Tibial artery (tissue), 4 donors: ENCODE measurements at regions not wholly inside any gene's neighbourhood (a gene's known extent, or its start where the extent isn't known, plus 50 kb on each side); places are given as distances from the start of the nearest gene placed in this dataset.

Experiments used
- DNase-seq, 2 donors: peaks; one replicate each; pipeline ENCODE4 v3.0.0-alpha.2; 2019
- H3K27ac ChIP-seq, 2 donors: fragments of 200-600 bp; sonication (generic) in 1 of 2; 1 replicate in 1 of 2; 2 replicates in 1 of 2; pipeline ENCODE4 v1.5.1; 2018 to 2019; ENCODE audit warnings: mild to moderate bottlenecking in 1 of 2
- H3K27me3 ChIP-seq, 2 donors: fragments of 200-600 bp; sonication (generic) in 1 of 2; one replicate each; pipeline versions ENCODE4 v1.5.1 to v1.6.0; 2016 to 2019
- H3K36me3 ChIP-seq, 3 donors: fragments of 200-600 bp; sonication (generic) in 2 of 3; one replicate each; pipeline ENCODE4 v1.5.1; 2016 to 2019; ENCODE audit warnings: mild to moderate bottlenecking in 2 of 3
- H3K4me1 ChIP-seq, 4 donors: fragments of 200-600 bp; sonication (generic) in 2 of 4; 1 replicate in 3 of 4; 2 replicates in 1 of 4; pipeline ENCODE4 v1.5.1; 2016 to 2019
- H3K4me3 ChIP-seq, 2 donors: fragments of 200-600 bp; sonication (generic) in 1 of 2; 1 replicate in 1 of 2; 2 replicates in 1 of 2; pipeline ENCODE4 v1.5.1; 2018 to 2019; ENCODE audit warnings: mild to moderate bottlenecking in 2 of 2
- H3K9me3 ChIP-seq, 3 donors: fragments of 200-600 bp; sonication (generic) in 1 of 3; one replicate each; pipeline ENCODE4 v1.5.1; 2016 to 2019
- CTCF ChIP-seq, 2 experiments: fragments of 200-600 bp in 1 of 2; fragments of 450-650 bp in 1 of 2; IDR thresholded peaks; one replicate each; pipeline ENCODE4 v1.5.1; 2017 to 2019; ENCODE audit warnings: antibody characterized with exemption in 2 of 2, mild to moderate bottlenecking in 1 of 2, moderate library complexity in 1 of 2
- intact Hi-C: fragments of 100-400 bp; cut with DNase I; formaldehyde crosslinking; loops from one replicate; pipeline ENCODE4 v1.15.0; 2023; ENCODE audit warnings: low total_unique reads

- no peak overlapping the region for H3K27ac ChIP-seq
- H3K4me1 ChIP-seq: no peaks in the 10 kb centered on the region
- H3K4me3 ChIP-seq: no peak overlapping the region
- no peaks in the 10 kb centered on the region for H3K27me3 ChIP-seq
- H3K36me3 ChIP-seq: no peaks in the 10 kb centered on the region
- H3K9me3 ChIP-seq: no peaks in the 10 kb centered on the region
- DNase-seq: no peak
- intact Hi-C loops: no loop called here
- no peak for TF ChIP-seq CTCF (IDR thresholded peaks at IDR 0.05)
Measured at GRCh38 chr6:11297376-11297729, 64.9 kb upstream of the NEDD9 start.

GRCh38 chr6:11296449-11297375 is 64.2 kb upstream of the NEDD9 start:
- Histone ChIP-seq H3K4me3 (no peak overlapping the region), H3K4me1 (no peaks in the 10 kb centered on the region), H3K27ac (no peak overlapping the region), H3K36me3 (no peaks in the 10 kb centered on the region), H3K9me3 (no peaks in the 10 kb centered on the region), H3K27me3 (no peaks in the 10 kb centered on the region)
- DNase-seq: no peak
- intact Hi-C loops: no loop called here
- no peak for TF ChIP-seq CTCF (IDR thresholded peaks at IDR 0.05)

- Histone ChIP-seq H3K27ac (no peak overlapping the region), H3K4me3 (no peak overlapping the region), H3K4me1 (no peaks in the 10 kb centered on the region), H3K27me3 (no peaks in the 10 kb centered on the region), H3K9me3 (no peaks in the 10 kb centered on the region), H3K36me3 (no peaks in the 10 kb centered on the region)
- intact Hi-C loops: no loop called here
- DNase-seq: no peak
- TF ChIP-seq CTCF (IDR thresholded peaks at IDR 0.05): no peak
Measured at GRCh38 chr6:11295969-11296368, 63.5 kb upstream of the NEDD9 start.

GRCh38 chr6:11294228-11294627 is 61.8 kb upstream of the NEDD9 start:
- no peak overlapping the region for H3K27ac ChIP-seq
- intact Hi-C loops: no loop called here
- H3K9me3 ChIP-seq: no peaks in the 10 kb centered on the region
- H3K27me3 ChIP-seq: no peaks in the 10 kb centered on the region
- no peak overlapping the region for H3K4me3 ChIP-seq
- no peaks in the 10 kb centered on the region for H3K36me3 ChIP-seq
- no peaks in the 10 kb centered on the region for H3K4me1 ChIP-seq
- DNase-seq: no peak
- no peak for TF ChIP-seq CTCF (IDR thresholded peaks at IDR 0.05)

- Histone ChIP-seq H3K4me3 (no peak overlapping the region), H3K4me1 (no peaks in the 10 kb centered on the region), H3K27me3 (no peaks in the 10 kb centered on the region), H3K9me3 (no peaks in the 10 kb centered on the region), H3K36me3 (no peaks in the 10 kb centered on the region), H3K27ac (no peak overlapping the region)
- intact Hi-C loops: no loop called here
- no peak for TF ChIP-seq CTCF (IDR thresholded peaks at IDR 0.05)
- no peak for DNase-seq
Measured at GRCh38 chr6:11292594-11293236, 60.2 kb upstream of the NEDD9 start.
